ENCODE measurements at regions not wholly inside any gene's neighbourhood (a gene's known extent, or its start where the extent isn't known, plus 50 kb on each side); places are given as distances from the start of the nearest gene placed in this dataset.
"Not testable (repeated sequence)": the region's sequence is repeated elsewhere in the genome, so short reads cannot be mapped to it uniquely, and the experiment has no call there.

DNA sequence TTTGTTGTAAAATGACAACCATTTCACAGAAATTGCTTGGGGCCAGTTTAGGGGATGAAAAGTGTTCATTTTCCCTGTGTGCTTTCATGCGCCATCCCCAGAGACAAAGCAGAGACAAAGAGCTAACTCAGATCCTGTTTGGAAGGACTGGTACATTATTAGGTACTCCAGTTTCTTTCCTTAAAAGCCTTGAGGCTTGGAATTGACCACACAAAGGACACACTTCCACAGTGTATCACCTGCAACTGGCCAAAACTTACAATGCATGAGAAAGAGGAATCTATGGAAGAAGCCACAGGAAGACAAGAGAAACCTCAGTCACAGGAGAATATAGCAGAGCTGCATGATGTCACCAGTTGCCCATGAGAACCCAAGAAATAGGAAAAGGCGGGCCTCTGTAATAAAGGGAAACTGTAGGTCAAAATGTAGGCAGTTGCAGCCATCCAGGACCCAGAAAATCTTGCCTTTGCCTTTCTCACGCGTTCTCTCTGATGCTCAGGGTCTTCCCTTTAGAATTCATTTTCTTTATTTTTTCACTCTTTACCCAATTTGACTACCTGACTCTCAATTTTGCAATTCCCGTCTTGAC, 339.0 kb downstream of the RMST start:
- no peak for DNase-seq

DNA sequence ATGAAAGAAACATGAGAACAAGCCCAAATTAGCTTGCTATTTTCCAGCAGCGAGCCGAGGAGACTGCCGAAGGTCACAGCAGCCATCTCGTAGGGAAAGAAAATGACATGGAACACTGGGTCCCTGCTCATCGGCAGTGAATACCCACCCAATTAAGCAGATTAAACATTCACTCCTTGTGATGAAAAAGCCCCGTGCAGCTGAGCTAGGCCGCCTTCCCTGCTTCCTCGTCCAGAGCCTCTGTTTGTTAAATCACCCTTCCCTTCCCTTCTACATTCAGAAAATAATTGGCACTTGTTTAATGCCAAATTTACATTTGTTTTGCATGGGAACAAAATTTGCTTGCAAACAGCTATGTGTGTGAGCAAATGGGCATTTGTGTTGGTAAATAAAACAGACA, 342.5 kb downstream of the RMST start:
- DNase-seq, result no peak

DNA sequence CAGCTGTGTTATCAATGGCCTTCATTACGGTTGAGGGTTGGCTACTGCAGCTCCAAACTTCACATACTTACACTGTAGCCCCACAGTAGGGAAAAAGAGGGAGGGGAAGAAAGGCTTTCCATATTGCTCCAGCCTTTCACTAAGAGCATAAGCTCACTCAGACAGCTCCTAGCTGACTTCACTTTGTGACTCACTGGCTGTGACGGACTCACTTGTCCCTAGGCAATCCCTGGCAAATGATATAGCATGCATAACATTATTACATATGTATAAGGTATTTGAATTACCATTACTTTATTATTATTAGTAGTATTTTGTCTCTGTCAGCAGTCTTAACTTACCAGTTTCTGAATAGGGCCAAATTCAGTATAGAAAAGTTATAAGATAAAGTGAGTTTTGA, 350.7 kb downstream of the RMST start:
- no peak for DNase-seq

DNA sequence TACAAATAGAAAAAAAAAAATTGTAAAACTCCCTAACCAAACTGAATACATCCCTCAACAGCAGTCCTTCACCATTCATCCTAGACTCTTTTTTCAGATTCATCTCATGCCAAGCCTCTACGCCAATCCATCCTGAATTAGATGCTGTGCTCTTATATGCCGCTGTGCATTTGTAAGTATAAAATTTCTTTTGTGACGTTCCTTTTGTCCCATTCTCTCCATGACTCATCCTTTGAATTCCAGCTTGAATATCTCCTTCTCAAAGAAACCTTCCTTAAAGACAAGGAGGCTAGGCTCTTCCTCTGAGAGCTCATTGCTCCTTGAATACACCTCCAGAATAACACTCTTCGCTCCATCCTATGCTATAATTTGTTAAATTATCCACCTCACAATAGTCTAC, 359.2 kb downstream of the RMST start:
- no peak for DNase-seq

DNA sequence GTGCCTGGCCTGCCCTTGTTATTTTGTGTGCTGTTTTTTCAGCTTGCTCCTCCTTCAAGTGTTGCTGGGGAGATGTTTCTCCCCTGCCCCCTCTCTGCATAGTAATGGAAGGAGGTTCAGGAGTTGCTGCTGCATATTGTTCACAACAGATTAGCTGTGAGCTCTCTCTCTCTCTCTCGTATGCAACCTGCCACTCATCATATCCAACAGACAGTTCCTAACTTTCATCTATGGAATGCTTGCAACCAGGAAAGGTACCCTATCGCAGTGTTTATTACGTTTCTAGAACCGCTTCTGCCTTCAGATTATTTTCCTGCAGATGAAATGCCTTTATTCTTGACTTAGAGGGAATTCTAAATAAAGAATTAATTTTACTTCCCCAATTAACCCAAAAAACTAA, 372.9 kb downstream of the RMST start:
- no peak for DNase-seq

DNA sequence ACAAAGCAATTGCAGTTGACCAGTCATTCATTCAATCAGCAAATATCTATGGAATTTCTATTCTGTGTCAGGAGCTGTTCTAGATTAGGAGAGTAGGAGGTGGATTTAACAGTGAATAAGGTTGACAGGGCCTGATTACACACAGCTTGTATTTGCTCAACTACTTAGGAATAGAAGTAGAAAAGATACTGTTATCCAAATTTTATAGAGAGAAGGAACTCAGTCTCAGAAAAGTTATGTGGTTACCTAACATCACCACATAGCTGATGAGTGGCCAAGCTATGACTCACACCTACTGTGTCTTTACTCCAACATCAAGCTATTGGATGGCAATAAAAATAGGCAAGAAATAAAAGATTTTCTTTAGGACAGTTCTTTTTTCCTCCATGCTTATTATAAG, 374.8 kb downstream of the RMST start:
- no peak for DNase-seq

DNA sequence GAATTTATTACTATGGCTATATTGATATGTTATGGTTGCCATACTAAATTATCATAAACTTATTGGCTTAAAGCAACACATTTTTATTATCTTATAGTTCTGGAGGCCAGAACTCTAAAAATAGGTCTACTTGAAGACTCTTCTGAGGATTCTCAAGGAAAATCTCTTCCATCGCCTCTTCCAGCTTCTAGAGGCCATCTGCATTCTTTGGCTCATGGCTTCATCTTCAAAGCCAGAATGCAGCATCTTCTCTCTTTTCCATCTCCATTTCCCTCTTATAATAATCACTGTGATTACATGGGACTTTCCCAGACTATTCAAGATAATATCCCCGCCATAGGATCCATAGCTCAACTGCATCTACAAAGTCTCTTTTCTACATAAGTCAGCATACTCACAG, 385.4 kb downstream of the RMST start:
- no peak for DNase-seq

DNA sequence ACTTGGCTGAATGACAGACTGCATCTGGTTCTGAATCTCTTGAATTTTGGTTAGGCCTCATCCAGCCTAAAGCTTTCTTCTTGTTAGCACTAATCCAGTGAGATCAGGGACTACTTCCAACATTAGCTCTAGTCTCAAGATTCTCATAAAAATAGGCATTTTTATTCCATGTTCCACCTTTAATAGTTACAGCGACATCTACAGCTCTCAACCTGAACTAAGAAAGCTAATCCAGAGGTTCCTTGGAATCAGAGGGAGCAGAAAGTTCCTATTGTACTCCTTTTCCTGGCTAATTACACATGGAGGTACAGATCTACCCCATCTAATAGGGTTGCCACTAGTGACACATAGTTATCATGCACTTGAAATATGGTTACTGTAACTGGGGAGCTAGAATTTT, 391.9 kb downstream of the RMST start:
- no peak for DNase-seq

DNA sequence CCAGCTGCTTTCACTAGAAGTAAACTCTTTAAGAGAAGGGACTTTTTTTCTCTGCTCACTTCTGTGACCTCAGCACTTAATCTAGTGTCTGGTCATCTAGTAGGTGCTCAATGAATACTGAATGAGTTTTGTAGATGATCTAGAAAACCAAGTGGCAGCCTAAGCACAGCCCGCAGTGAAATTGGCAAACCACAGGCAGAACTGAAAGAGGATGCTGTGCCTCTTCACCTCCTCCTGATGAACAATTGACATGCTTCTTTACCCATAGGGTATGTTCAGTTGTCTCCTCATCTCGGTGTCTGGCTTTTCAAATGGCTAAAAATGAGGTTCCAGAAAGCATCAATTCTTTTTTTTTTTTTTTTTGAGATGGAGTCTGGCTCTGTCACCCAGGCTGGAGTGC, 399.5 kb downstream of the RMST start:
- no peak for DNase-seq

DNA sequence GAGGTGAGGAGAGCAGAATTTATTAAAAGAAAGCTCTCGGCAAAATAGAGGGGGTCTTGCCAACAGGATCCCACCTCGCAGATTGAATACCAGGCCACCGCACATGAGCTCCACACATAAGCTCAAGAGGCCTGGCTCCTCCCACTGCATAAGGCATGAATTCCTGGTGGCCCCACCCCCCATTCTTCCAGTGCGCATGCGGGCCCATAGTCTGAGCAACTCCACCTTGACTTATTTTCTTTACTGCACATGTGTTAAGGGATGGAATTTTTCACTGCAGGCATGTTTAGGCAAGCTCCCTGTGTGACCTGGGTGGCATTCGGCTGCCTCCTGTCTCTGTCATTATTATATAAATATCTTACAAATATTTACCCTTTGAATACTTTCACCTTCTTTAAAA, 412.5 kb downstream of the RMST start:
- DNase-seq, result no peak

DNA sequence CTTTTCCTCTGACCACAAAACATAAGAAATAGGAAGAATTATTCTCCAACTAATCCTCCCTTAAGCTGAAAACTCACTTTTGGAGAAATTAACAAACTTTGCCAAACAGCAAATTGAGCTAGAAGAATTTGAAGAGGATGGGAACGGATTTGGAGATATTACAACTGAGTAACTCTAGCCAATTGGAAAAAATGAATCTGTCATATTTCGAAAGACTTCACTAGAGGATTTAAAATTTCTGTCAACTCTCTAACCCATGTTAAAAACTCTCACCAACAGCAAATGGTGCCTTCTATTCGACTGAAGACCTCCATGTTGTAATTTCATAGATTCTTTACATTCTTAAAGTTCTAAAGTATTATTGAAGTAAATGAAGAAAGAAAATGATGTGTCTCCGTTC, 414.2 kb downstream of the RMST start:
- DNase-seq, result no peak

DNA sequence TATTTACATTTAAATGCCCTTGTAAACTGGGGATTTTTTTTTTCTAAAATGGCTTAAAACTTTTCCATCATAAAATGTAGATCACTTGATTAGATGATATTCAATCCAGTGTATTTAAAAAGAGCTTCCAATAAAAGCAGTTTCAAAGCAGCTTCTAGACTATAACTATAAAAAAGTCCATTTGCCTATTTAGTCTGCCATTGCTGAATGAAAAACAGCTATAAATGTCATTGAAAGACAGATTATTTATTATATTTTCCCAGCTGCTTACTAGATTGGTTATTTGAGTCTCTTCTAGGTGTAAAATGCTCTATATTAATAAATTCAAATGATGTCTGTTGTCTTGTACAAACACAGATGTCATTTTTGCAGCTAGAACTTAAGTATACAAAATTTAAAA, 414.8 kb downstream of the RMST start:
- no peak for DNase-seq

DNA sequence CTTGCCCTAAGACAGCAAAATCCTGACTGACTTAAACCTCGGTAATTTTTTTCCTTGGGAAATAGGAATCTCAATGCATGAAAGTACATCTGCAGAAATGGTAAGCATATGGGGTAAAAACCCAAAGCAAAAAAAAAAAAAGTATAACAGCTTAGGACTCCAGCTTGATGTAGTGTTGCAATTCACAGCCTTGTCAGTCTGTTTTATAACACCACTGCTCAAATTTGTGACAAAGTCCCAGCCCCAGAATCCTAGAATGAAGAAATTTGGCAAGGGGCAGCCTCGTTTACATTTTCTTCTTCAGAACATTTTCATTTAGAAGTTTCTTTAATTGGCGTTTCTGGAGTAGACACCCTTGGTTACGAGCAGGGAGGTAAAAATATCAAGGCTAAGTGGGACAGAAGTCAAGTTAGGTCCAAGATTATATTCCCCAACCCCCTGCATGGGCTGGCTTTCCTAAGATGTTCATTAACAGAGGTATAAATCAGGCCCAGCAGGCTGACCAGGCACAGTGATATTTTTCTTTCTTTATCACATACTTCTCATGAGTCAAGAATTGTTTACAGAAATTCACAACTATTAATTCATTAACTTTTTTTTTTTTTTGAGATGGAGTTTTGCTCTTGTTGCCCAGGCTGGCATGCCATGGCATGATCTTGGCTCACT, 424.0 kb downstream of the RMST start:
- no peak for DNase-seq

DNA sequence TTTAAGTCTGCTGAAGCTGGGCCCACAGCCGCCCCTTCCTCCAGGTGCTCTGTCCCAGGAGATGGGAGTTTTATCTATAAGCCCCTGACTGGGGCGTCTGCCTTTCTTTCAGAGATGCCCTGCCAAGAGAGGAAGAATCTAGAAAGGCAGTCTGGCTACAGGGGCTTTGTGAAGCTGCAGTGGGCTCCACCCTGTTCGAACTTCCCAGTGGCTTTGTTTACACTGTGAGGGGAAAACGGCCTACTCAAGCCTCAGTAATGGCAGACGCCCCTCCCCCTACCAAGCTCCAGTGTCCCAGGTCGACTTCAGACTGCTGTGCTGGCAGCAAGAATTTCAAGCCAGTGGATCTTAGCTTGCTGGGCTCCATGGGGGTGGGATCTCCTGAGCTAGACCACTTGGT, 435.3 kb downstream of the RMST start:
- DNase-seq, result not testable (repeated sequence)

DNA sequence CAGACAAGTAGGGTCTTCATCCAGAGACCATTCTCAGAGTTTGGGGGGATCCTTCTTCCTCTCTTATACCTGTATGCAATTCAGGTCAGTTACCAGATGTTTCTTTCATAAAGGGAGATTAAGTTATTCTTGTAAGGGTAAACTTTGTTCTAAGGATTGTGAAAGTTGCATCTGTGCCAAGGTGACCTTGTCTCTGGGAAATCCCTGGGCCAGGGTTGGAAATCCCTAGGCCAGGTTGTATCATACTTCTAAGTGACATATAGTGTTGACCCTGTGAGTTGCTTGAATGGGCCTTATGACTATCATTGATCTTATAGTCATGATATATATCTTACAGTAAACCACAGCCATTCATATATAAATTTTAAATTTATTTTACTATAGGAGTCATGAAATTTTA, 436.9 kb downstream of the RMST start:
- no peak for DNase-seq

DNA sequence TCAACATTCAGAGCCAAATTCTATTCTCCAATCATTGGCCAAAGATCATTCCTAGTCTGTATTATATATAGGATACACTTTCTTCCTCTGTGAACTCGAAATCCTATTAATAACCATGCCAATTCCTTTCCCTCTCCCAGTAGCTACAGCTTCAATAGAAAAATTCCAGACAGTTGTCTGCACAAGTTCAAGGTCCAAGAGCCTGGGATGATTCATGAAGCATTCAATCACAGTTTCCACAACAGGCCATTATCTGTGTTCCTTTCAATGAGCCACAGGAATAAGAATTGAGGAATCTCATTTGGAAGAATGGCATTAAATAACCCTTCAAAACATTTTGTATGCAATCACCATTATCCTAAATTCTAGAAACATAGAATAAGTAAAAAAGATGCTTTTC, 437.4 kb downstream of the RMST start:
- DNase-seq, result no peak

DNA sequence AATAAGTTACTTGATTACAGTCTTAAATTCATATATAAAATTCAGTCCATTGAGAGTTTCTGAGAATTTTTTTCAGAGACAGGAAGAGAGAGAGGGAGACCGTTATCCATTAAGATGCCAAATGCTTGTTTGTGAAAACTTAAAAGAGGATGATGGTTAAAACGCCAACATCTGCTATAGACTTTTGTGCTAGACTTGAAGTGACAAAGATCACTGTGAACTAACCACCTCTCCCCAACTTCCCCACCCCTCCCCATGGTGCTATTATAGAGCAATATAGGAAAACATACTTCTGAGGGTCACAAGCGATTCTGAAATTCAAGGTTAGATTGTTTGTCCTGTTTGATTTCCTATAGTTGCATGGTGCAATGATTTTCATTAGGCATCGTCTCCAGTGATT, 440.8 kb downstream of the RMST start:
- no peak for DNase-seq

DNA sequence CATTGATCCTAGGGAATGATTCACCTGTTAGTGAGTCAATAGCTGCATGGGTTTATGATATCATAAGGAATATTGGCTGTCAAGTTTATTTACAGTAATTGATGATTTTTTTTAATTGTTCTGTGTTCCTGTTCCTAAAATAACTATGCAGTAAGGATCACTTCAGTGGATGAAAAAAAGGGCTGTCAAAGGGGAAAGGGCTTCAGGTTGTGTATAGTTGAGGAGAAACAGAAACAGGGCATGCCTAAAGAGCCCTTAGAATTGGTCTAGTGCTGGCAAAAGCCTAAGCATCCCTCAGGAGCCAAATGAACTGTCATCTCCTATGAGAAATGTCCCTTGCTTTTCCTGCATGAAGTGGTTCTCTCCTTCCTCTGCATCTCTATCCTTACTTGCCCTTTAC, 444.9 kb downstream of the RMST start:
- no peak for DNase-seq

DNA sequence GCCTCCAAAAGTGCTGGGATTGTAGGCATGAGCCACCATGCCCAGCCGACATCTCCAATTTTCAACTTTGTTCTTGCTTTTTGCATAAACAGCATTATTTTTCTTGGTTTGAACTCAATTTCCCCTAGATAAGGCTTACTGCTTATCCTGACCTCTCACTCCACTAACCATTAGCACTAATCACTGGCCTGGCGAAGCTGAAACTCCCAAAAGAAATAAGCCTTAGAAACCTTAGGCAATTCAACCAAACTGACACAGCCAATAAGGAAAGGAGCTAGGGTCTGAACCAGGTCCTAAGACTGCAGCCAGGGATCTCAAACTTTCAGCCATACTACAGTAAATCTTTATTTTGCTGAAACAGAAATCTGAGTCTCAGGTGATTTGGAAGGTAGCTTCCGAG, 448.0 kb downstream of the RMST start:
- no peak for DNase-seq

DNA sequence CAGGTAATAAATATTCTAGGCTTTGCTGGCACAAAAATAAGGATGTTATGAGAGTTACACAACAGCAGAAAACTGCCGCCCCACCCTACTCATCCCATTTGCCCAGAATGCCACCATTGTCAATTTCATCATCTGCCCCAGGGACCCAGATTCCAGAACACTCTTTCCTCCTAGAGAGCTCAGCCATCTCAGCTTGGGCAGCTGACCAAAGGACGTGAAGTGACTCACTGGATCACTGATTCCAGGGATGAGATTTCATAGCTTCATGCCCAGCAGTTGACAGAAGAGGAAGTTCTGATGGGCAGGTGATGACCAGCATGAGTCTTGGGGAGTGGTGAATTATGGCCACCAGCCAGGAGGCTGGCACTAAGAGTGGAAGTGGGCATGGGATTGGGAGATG, 450.3 kb downstream of the RMST start:
- no peak for DNase-seq

DNA sequence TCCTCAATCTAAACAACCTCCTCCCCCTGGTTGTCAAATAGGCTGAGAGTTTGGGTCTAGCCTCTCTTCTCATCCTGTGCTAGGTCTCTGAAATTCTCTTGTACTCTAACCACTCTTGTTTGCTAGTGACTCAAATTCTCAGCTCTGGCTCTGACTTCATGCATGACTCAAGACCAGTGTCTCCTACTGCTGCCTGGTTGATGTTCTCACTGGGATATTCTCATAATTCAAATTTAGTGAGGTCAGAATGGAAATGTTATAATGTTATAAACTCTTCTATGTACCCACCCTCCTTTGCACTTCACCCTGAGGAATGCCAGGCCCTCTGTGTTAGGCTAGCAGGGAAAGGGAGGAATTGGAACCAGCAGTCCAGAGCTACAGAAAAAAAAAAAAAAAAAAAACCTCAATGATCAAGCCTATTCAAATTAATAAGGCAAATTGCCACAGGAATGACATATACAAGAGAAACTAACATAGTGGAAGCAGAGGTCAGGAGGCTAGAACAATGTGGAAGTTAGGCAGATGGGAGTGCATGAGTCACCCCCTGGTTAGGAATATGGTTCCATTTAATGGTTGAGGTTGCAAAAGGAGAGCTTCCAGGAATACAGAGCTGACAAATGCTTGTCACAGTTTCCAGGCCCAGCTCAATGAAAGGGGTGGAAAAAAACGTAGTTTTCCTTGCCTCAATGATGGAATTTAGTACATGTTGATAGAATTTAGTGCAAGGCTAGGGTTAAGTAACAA, 459.5 kb downstream of the RMST start:
- no peak for DNase-seq

DNA sequence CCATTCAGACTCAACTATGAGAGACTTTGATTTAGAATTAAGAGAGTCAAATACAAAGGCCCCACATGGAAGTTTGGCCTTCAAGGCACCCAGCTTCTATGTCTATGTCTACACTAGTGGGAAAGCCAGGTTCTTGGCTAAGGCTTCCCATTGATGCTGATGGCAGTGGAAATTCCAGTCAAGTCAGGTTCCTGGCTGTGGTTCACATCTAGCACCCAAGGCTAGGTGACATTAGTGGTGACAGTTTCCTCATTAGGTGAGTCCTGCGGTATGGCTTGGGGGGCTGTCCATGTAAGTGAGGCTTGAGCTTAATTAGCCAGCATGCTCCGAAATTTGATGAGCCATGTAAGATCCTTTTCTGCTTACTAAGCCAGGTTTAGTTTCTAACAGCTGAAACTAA, 460.9 kb downstream of the RMST start:
- no peak for DNase-seq

DNA sequence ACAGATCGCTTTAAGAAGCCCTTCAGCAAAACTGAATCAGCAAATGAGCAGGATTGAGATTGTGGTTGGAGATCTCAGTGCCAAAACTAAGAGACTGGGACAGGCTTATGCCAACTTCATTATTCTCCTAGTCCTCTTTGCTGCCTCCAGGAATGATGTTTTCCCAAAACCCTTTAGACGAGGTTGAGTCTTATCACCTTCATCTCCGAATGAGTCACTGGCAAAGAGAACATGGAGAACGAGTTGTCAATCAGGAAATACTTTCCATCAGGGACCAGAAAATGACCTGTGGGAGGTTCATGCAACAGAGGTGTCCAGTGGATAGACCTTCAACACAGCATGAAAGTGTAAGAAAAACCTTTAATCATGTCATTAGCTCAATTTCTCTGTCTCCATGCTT, 461.5 kb downstream of the RMST start:
- no peak for DNase-seq

DNA sequence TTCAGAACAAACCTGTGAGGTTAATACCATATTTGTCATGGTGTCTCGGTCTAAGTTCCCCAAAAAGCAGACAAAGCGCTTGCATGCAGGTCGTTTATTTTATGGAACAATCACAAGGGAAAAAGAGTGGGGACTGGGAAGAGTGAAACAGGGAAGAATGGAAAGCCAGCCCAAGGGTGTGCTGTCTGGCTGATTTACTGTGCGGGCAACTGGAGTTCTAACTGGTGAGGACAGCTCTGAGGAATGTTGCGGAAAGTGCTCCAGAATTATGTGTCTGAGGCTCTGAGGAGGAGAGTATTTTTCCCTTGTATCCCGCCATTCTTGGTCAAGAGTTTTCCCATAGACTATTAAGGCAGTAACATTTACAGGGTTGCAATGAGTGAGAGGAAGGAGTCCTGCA, 465.4 kb downstream of the RMST start:
- no peak for DNase-seq

DNA sequence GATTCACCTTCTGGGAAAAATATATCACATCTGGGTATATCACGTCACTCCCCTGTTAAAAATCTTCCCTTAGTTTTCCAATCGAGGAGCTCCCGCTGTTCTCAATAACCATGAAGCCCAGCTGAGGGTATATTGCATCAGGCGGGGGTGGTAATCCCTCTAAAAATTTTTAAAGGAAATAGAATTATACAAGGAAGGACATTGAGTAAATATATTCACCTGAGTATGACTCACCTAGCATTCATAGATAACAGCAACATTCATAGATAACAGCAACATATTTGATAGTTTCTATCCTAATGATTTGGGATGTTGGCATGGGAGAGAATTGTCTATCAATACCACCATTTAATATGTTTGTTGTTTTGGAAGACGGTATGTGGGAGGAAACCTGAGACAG, 473.6 kb downstream of the RMST start:
- no peak for DNase-seq
